Erythroblast (primary cell): ENCODE measurements at regions not wholly inside any gene's neighbourhood (a gene's known extent, or its start where the extent isn't known, plus 50 kb on each side); places are given as distances from the start of the nearest gene placed in this dataset.

ENCODE experiments used
- GATA1 ChIP-seq: IDR thresholded peaks from 2 replicates; pipeline ENCODE4 v1.6.1; 2011; ENCODE audit warnings: low read depth, mild to moderate bottlenecking, control low read depth, low read length, moderate library complexity
- POLR2A ChIP-seq: IDR thresholded peaks from 2 replicates; pipeline ENCODE4 v1.6.1; 2011; ENCODE audit warnings: mild to moderate bottlenecking, low read length

DNA sequence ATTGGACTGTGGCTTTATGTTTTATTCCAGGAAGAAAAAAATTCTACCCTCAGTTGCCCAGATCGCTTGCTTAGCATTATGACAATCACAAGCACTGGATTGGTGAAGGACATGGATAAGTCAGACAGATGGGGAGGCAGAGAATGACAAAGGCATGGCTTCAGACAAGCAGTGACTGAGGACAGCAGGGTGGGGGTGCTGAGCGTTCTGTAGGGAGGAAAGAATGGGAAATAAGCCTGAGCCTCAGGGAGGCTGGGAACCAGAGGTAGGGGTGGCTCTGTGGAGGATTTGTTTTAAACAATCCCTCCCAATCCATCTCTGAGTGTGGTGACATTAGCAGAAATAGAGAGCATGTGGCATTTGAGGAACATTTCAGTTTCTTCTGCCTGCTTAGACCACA lies 896.9 kb downstream of the CCSER2 start:
- no peak for TF ChIP-seq POLR2A
- TF ChIP-seq GATA1, result no peak
